Islet precursor cell (in vitro differentiated cells): ENCODE measurements at regions not wholly inside any gene's neighbourhood (a gene's known extent, or its start where the extent isn't known, plus 50 kb on each side); places are given as distances from the start of the nearest gene placed in this dataset.
"Not testable (repeated sequence)": the region's sequence is repeated elsewhere in the genome, so short reads cannot be mapped to it uniquely, and the experiment has no call there.

Source experiments
- DNase-seq: peaks from one replicate; pipeline ENCODE4 v3.0.0-alpha.2; 2018

GRCh38 chr4:163077680-163078079, 89.0 kb downstream of the NAF1 start:
- DNase-seq: no peak

DNA sequence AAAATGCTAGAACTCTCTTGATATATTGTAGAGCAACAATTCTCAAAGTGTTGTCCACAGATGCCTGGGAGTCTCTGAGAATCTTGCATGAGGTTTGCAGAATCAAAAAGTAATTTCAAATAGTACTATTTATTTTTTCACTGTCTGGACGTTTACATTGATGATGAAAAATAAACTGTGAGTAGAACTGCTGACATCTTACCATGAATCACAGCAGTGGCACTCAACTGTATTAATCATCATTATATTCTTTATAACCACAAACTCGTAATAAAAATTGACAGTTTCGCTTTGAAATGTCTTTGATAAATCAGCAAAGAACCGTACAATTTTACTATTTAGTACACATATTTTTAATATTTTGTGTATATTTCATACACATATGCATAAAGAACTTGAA, 94.5 kb downstream of the NAF1 start:
- DNase-seq: no peak

DNA sequence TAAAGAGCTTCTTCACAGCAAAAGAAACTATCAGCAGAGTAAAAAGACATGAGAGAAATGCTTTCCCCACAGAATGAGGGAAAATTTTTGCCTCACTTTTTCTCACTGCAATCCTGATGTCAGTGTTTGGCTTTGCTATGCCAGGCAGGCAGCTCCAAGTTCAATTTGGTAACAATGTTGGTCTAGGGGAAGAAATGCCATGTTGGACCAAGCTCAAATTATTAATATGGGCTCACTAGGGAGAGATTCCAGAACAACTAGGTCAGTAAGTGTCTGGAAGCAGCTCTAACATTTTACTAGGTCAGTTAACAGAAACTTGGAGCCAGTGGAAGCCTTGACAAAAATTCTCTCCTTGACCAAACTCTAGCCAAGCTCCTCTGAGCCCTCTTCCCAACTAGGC, 95.4 kb downstream of the NAF1 start:
- DNase-seq: no peak

DNA sequence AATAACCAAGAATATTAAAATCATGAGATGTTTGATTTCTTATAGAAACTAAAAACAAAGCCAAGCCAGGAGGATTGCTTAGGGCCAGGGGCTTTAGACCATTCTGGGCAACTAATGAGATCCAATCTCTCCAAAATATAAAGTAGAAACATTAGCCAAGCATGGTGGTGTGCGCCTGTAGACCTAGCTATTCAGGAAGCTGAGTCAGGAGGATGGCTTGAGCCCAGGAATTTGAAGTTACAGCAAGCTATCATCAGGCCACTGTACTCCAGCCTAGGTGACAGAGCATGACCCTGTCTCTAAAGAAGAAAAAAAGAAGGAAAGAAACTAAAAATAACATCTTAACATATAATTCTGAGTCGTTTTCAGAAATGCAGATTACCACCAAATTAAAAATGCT, 96.7 kb downstream of the NAF1 start:
- DNase-seq: peak; percentile 55

DNA sequence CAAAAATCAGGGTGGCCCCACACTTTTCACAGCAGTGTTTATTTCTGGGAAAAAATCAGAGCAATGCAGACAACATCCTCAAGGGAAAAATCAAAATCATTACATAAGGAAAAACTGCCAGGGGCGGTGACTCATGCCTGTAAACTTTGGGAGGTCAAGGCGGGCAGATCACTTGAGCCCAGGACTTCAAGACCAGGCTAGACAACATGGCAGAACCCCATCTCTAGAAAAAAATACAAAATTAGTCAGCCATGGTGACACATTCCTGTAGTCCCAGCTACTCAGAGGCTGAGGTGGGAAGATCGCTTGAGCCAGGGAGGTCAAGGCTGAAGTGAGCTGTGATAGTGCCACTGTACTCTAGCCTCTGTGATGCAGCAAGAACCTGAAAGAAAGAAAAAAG, 102.8 kb downstream of the NAF1 start:
- DNase-seq: no peak

DNA sequence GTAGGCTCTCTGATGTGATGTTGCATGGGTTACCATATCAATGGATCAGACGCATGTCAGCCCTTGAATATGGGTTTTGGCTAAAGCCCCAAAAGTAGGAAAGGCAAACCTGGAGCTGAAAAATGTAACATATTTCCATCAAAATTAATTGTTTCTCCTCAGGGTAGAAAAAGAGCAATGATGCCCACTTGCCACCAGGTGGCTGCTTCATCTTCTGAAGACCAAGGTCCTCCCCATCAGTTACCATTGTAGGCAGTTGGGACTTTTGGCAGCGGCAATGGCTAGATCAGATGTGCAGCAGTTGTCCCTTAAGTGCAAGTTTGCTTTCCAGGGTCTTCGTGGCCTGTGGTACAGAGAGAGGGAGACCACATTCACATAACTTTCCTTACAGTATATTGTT, 118.2 kb downstream of the NAF1 start:
- peak; percentile 54 for DNase-seq

DNA sequence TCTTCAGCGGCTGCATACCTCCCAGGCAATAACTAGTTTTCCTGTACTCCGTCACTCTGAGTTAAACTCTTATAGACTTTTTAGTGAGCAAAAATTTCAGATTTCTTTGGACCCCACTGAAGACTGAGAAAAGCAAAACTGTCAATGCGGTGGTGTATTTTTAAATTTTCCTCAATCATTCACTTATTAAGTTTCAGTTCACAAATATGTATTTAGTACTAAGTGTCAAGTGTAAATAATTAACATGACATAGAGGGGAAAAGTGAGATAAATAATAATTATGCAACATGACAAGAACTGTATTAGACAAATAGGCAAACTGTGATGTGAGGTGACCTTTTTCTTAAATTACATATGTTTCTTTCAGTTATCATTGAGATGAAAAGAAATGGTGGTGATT, 124.4 kb downstream of the NAF1 start:
- DNase-seq: no peak

- DNase-seq: no peak
Measured at GRCh38 chr4:163017135-163017534, 149.6 kb downstream of the NAF1 start.

GRCh38 chr4:163012816-163013215, 153.9 kb downstream of the NAF1 start:
- no peak for DNase-seq

DNA sequence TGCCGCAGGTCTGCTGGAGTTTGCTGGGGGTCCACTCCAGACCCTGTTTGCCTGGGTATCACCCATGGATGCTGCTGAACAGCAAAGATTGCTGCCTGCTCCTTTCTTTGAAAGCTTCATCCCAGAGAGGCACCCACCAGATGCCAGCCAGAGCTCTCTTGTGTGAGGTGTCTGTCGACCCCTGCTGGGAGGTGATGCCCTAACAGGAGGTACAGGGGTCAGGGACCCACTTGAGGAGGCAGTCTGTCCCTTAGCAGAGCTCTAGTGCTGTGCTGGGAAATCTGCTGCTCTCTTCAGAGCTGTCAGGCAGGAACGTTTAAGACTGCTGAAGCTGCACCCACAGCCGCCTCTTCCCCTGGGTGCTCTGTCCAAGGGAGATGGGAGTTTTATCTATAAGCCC, 162.7 kb downstream of the NAF1 start:
- DNase-seq: peak; percentile 58

GRCh38 chr4:162988530-162988929, 178.2 kb downstream of the NAF1 start:
- no peak for DNase-seq

- no peak for DNase-seq
Measured at GRCh38 chr4:162985131-162985530, 181.6 kb downstream of the NAF1 start.

DNA sequence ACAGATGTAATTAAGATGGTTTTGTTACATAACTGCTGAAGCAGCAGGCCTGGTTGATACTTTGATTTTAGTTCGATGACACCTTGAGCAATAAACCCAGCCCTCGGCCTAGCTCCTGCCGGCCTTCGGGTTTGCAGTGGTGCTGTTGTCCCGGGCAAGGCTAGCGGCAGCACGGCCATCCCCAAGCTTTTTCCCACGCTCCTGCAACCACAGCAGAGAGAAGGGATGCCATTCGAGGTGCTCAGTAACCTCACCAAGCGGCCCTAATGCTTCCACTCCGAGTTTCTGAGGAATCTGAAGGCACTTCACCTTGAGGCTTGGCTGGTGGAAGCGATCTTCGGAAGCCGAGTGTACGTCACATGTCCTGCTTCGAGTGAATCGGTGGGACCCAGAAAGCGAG, 182.1 kb downstream of the NAF1 start:
- DNase-seq: no peak

- DNase-seq: no peak
Measured at GRCh38 chr4:162981823-162982222, 184.9 kb downstream of the NAF1 start.

GRCh38 chr4:162978398-162978797, 188.3 kb downstream of the NAF1 start:
- no peak for DNase-seq

GRCh38 chr4:162977788-162978187, 188.9 kb downstream of the NAF1 start:
- DNase-seq: no peak

DNA sequence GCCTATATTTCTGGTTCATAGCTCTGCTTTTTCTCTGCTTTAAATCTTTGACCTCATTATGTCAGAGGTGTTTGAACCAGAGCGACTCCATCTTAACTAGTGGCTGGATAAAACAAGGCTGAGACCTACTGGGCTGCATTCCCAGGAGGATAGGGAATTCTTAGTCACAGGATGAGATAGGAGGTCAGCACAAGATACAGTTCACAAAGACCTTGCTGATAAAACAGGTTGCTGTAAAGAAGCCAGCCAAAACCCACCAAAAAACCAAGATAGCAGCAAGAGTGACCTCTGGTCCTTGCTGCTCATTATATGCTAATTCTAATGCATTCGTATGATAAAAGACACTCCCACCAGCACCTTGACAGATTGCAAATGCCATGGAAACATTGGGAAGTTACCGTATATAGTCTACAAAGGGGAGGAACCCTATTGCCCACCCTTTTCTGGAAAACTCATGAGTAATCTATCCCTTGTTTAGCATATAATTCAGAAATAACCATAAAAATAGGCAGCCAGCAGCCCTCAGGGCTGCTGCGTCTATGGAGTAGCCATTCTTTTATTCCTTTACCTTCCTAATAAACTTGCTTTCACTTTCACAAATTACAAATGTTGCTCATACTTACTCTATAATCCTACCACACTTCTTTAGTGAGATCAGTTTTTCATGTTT, 193.9 kb downstream of the NAF1 start:
- no peak for DNase-seq

- DNase-seq: no peak
Measured at GRCh38 chr4:162969194-162969593, 197.5 kb downstream of the NAF1 start.

DNA sequence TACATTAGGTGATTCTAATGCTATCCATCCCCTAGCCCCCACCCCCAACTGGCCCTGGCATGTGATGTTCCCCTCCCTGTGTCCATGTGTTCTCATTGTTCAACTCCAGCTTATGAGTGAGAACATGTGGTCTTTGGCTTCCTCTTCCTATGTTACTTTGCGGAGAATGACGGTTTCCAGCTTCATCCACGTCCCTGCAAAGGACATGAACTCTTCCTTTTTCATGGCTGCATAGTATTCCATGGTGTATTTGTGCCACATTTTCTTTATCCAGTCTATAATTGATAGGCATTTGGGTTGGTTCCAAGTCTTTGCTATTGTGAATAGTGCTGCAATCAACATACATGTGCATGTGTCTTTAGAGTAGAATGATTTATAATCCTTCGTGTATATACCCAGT, 200.7 kb downstream of the NAF1 start:
- not testable (repeated sequence) for DNase-seq

DNA sequence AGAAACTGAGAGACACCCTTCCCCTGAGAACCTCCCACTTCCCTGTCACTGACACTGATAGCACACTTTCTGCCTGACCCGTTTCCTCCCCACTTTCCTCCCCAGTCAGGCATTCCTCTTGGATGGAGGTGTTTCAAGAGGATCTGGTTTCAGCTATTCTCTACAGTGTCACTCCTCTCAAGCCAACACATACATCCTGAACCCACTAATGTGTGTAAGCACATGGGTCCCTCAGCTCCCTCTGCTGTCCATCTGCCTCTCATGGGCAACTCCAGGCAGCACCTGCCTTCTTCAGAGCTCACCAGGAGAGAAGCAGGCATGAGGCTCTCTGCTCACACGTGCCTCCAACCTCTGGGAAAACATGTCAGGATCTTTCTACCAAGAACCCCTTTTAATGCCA, 207.6 kb downstream of the NAF1 start:
- DNase-seq: peak; percentile 66

GRCh38 chr4:162957521-162958143, 209.1 kb downstream of the NAF1 start:
- DNase-seq: no peak

DNA sequence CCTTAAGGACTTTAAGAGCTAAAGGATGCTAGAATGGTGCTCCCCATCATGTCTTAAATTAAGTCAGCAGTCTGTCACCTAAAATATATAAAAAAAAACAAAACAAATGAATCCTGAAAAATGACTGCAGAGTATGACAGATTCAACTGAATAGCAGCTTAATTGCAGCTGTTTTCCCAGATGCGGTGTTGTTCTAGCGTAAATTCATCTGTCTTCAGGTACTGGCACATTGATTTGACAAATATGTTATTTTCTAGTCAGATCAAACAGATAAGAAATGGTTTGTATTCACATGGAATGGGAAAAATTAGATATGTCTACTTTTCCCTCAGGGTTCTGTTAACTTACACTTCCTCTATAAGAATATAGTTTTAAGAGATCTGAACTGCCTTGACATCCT, 211.7 kb downstream of the NAF1 start:
- DNase-seq: no peak

DNA sequence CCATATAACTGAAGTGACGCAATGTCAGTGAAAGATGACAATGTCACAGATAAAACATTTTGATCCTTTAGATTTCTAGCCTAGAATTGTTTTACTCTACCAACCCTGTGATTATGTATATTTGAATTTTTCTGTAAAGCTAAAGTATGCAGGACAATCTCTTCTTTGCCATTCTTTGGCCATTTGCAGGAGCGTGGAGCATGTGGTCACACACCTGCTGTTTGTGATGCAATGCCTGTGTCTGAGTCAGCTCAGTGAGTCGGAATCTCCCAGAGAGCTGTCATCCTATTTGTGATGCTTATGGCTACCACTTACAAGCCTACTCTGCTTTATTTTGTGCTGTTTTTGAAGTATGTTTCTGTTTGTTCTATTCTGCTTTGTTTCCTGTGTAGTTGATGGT, 214.5 kb downstream of the NAF1 start:
- peak; percentile 60 for DNase-seq

DNA sequence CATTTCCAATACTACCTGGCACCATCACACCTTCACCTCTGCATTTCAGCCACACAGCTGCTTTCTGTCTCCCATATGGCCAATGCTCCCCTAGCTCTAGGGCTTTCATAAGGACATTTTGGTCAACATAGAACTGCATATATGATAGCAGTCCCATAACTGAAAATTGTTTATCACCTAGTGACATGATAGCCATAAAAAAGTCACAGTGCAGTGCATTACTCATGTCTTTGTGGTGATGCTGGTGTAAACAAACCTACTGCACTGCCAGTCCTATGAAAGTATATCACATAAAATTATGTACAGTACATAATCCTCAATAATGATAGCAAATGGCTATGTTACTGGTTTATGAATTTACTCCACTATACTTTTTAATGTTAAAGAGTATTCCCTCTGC, 221.0 kb downstream of the NAF1 start:
- DNase-seq: no peak

GRCh38 chr4:162943263-162943662, 223.4 kb downstream of the NAF1 start:
- no peak for DNase-seq
